Activated T-helper 2 cell treated with anti-CD3 and anti-CD28 coated beads, Interferon-gamma antibody, Interleukin-2, Interleukin-4, amounts not matched to agents 10 μg/mL and 5 μg/mL and 100 μg/mL, durations not matched to agents 14 hours and 24 hours and 36 hours (primary cell): ENCODE measurements at regions not wholly inside any gene's neighbourhood (a gene's known extent, or its start where the extent isn't known, plus 50 kb on each side); places are given as distances from the start of the nearest gene placed in this dataset.

ENCODE experiments used
- DNase-seq: peaks from one replicate; pipeline ENCODE4 v3.0.0; 2021; ENCODE audit warnings: low spot score
- H3K27ac Mint-ChIP-seq: one replicate; pipeline ENCODE4 v1.8.0; 2021; ENCODE audit warnings: mixed read lengths
- H3K27me3 Mint-ChIP-seq: one replicate; pipeline ENCODE4 v1.8.0; 2021; ENCODE audit warnings: low read depth, mixed read lengths
- H3K36me3 Mint-ChIP-seq: one replicate; pipeline ENCODE4 v1.8.0; 2021; ENCODE audit warnings: low read depth, mixed read lengths
- H3K4me1 Mint-ChIP-seq: one replicate; pipeline ENCODE4 v1.8.0; 2021; ENCODE audit warnings: low read depth, mixed read lengths
- H3K4me3 Mint-ChIP-seq: one replicate; pipeline ENCODE4 v1.8.0; 2021; ENCODE audit warnings: low read depth, mild to moderate bottlenecking, moderate library complexity, mixed read lengths
- H3K9me3 Mint-ChIP-seq: one replicate; pipeline ENCODE4 v1.8.0; 2021; ENCODE audit warnings: mixed read lengths
- intact Hi-C: fragments of 100-400 bp; cut with micrococcal nuclease; formaldehyde crosslinking; loops from one replicate; pipeline ENCODE4 v1.15.1; 2023

DNA sequence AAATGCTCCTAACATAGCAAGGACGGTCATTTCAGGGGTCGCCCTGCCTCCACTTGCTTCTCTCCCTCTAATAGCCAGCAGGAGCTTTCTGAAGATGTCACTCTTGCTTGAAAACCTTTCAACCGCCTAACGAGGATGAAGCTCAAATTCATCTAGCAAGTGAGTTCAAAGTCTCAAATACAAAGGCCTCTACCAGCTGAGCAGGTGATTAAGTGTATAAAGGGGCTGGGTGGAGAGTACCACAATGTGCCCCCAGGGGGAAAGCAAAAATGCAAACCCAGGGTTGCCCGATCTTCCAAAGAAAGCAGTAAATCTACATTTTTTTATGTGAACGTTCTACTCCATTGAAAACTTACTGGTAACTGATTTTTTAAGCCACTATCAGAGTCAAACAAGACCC, 50.4 kb upstream of the GRIP2 start:
- Mint-ChIP-seq H3K27ac (no peak overlapping the region), H3K4me1 (no peaks in the 10 kb centered on the region), H3K4me3 (no peak overlapping the region), H3K27me3 (peaks cover 7% of the 10 kb centered on the region), H3K9me3 (no peaks in the 10 kb centered on the region), H3K36me3 (no peaks in the 10 kb centered on the region)
- intact Hi-C loops, result no loop called here
- no peak for DNase-seq

DNA sequence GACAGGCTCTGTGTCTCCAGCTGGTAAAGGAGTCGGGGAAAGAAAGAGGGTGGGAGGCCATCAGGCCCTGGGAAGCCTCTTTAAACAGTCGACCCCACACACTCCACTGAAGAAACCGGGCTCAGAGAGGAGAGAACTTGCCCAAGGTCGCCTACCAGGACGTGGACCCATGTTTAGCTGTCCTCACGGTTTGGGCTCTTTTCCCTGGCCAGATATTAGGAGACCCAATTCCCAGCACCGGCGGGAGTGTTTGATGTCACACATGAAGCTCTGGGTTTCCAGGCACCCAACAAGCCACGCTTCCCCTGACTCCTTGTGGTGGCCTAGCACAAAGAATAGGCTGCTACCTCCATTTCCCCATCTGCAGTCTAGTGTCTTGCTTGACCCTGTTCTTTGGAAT, 52.2 kb upstream of the GRIP2 start:
- H3K9me3 Mint-ChIP-seq, result no peaks in the 10 kb centered on the region
- DNase-seq, result no peak
- intact Hi-C loops, result no loop called here
- peaks cover 8% of the 10 kb centered on the region for H3K27me3 Mint-ChIP-seq
- no peaks in the 10 kb centered on the region for H3K4me1 Mint-ChIP-seq
- no peak overlapping the region for H3K27ac Mint-ChIP-seq
- H3K4me3 Mint-ChIP-seq, result no peak overlapping the region
- no peaks in the 10 kb centered on the region for H3K36me3 Mint-ChIP-seq

DNA sequence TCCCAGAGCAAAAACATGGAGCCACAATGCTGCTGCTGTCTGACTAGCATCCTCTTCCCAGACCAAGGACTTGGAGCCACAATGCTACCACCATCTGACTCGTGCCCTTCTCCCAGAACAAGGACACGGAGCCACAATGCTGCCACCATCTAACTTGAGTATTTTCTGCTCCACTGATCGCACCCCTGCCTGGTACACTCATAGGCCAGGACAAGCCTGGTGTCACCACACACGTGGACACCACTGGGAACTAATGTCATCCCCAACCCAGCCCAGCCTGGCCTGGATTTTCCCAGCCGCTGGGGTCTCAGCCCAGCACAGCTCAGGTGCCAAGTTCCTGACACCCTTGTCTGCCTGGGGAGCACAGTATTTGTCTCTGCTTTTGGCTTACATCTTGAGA, 52.7 kb upstream of the GRIP2 start:
- Mint-ChIP-seq H3K36me3 (no peaks in the 10 kb centered on the region), H3K27me3 (peaks cover 8% of the 10 kb centered on the region), H3K27ac (no peak overlapping the region), H3K9me3 (no peaks in the 10 kb centered on the region), H3K4me1 (no peaks in the 10 kb centered on the region), H3K4me3 (no peak overlapping the region)
- intact Hi-C loops, result no loop called here
- no peak for DNase-seq

DNA sequence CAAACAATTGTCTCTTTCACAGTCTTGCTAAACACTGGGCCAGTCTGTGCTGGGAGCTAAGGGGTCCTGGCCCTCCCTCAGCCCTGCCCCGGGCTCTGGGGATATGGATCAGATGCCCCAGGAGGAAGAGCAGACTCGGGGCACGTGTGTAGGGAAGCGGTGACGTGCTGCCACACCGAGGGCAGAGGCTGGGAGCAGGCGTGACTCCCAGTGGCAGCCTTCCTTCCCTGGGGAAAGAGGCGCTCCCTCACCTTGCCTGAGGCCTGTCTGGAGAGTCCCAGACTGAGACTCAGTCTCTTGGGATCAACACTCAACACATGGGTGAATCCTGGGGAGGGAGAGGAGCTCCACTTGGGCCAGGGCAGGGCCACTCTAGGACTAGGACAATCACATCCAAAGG, 54.1 kb upstream of the GRIP2 start:
- DNase-seq, result no peak
- Mint-ChIP-seq H3K36me3 (no peaks in the 10 kb centered on the region), H3K27me3 (peaks cover 14% of the 10 kb centered on the region), H3K4me3 (no peak overlapping the region), H3K27ac (no peak overlapping the region), H3K4me1 (no peaks in the 10 kb centered on the region), H3K9me3 (no peaks in the 10 kb centered on the region)
- intact Hi-C loops, result no loop called here

DNA sequence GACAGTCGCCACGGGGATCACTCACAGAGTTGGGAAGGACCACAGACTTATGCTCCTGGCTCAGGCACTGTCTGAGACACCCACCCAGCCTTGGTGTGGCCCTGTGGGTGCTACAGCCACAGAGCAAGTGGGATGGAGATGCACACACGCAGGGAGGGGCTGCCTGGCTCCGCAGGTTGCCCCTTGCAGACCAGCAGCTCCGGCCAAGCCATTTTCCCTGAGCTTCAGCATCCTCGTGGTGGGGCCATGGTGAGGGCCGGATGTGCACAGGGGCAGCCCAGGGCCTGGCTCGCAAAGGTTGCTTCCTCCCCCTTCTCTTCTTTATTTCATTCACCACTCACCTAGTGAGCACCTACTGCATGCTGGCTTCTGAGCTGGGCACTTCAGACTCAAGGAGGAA, 55.4 kb upstream of the GRIP2 start:
- peaks cover 18% of the 10 kb centered on the region for H3K27me3 Mint-ChIP-seq
- no peak overlapping the region for H3K4me3 Mint-ChIP-seq
- DNase-seq, result no peak
- H3K27ac Mint-ChIP-seq, result no peak overlapping the region
- intact Hi-C loops, result no loop called here
- no peaks in the 10 kb centered on the region for H3K4me1 Mint-ChIP-seq
- no peaks in the 10 kb centered on the region for H3K9me3 Mint-ChIP-seq
- H3K36me3 Mint-ChIP-seq, result no peaks in the 10 kb centered on the region

DNA sequence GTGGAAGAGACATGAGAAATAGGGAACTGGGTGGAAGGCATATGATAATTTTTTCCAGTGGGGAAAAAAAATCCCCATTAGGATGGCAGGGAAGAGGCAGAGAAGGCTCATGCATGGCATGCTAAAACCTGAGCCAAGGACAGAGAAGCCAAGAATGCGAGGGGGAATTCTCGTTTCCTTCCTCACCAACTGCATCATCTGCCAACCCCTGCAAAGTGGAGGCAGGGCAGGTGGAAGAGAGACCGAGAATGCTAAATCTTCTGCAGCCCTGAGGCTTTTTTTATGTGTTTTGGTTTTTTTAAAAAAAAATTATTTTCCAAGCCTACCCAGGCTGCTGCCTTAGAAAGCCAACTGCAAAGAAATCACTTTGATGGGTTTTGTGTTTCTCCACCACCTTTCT, 54.3 kb upstream of the CCDC174 start:
- H3K27ac Mint-ChIP-seq, result no peak overlapping the region
- peaks cover 29% of the 10 kb centered on the region for H3K27me3 Mint-ChIP-seq
- intact Hi-C loops, result no loop called here
- H3K4me1 Mint-ChIP-seq, result no peaks in the 10 kb centered on the region
- DNase-seq, result no peak
- no peak overlapping the region for H3K4me3 Mint-ChIP-seq
- no peaks in the 10 kb centered on the region for H3K36me3 Mint-ChIP-seq
- H3K9me3 Mint-ChIP-seq, result no peaks in the 10 kb centered on the region

DNA sequence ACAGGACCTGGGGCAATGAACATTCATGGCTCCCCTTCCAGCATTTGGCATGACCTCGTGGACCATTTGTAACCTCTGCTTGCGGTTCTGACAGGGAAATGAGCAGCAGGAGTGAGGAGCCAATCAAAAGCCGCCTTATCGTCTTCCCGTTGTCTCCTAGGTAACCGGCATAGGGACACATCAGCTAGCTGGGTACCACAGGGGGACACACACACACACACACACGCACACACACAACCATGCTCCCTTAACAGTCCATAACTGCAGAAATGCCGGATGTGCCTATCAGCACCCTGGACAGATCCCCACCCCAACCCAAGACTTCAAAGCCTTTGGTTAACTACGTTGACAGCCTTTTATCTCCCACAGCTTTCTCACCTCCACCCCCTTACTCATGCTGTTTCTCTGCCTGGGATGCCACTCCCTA, 53.4 kb upstream of the CCDC174 start:
- Mint-ChIP-seq H3K4me1 (no peaks in the 10 kb centered on the region), H3K4me3 (no peak overlapping the region), H3K27me3 (peaks cover 29% of the 10 kb centered on the region), H3K9me3 (no peaks in the 10 kb centered on the region), H3K27ac (no peak overlapping the region), H3K36me3 (no peaks in the 10 kb centered on the region)
- peak; percentile 38 for DNase-seq
- intact Hi-C loops, result no loop called here

DNA sequence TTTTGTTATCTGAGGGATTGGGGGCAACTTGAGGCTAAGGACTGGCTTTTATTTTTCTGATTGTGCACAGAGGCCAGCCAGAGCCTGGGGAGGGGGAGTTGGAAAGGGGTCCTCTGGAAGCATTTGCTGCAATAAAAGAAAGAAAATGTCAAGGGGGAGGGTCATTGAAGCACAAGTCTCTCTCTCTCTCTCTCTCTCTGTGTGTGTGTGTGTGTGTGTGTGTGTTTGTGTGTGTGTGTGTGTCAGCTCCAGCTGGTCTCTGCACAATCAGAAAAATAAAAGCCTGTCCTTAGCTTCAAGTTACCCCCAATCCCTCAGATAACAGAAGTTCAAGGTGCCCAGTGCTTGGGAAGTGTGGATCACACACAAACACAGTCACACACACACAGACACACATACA, 52.1 kb upstream of the CCDC174 start:
- Mint-ChIP-seq H3K36me3 (no peaks in the 10 kb centered on the region), H3K27ac (no peak overlapping the region), H3K4me1 (no peaks in the 10 kb centered on the region), H3K4me3 (no peak overlapping the region), H3K27me3 (peaks cover 39% of the 10 kb centered on the region), H3K9me3 (no peaks in the 10 kb centered on the region)
- no peak for DNase-seq
- intact Hi-C loops, result no loop called here

DNA sequence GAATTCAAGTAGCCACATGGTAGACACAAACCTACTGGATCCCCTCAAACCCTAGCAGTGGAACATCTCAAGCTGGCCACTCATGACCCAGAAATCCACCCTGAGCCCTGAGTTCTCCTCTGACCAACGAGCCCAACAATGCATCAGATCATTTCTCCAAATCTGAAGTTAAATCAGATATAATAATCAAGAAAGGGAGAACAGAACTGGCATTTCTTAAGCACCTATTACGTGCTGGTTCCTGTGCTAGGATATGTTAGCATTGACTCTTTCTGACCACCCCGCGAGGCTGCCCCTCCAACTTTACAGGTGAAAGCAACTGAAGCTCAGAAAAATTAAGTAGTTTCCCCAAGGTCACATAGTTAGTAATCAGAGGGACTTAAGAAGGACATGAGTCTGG, 51.5 kb upstream of the CCDC174 start:
- no peaks in the 10 kb centered on the region for H3K4me1 Mint-ChIP-seq
- no peaks in the 10 kb centered on the region for H3K36me3 Mint-ChIP-seq
- intact Hi-C loops, result no loop called here
- DNase-seq, result no peak
- no peaks in the 10 kb centered on the region for H3K9me3 Mint-ChIP-seq
- H3K27me3 Mint-ChIP-seq, result peaks cover 45% of the 10 kb centered on the region
- H3K27ac Mint-ChIP-seq, result no peak overlapping the region
- H3K4me3 Mint-ChIP-seq, result no peak overlapping the region

DNA sequence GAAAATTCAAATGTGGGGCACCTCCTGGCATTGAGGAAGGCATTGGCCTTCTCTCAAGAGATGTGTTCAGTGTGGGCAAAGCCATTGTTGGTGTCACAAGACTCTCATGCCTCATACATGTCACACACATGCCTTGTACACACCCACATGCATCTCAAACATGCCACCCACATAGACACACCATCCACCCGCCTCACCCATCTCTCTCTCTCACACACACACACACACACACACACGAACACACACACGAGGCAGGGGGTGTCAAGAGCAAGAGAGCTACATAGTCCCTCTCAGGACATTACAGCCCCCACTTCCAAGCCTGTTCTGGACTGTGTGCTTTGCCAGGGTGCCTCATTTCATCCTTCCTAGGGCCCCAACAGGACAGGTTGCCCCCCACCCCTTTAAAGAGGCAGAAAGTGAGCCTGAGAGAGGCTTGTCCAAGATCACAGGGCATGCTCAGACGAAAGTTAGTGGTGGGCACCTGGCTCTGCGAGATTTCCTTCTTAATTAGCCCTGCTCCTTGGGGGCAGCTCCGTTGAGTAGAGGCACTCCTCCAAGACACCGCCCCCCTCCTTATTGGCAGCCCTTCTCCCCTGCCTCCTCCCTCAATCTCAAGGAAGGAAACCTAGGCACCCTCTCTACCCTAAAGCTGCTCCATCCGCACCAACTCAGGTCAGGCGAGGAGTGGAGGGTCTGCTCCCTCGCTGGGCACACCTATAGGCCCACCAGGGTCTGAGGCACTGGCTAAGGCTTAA, 50.5 kb upstream of the CCDC174 start:
- Mint-ChIP-seq H3K27me3 (peaks cover 52% of the 10 kb centered on the region), H3K9me3 (no peaks in the 10 kb centered on the region), H3K27ac (no peak overlapping the region), H3K4me1 (no peaks in the 10 kb centered on the region), H3K4me3 (no peak overlapping the region), H3K36me3 (no peaks in the 10 kb centered on the region)
- intact Hi-C loops, result no loop called here
- no peak for DNase-seq

DNA sequence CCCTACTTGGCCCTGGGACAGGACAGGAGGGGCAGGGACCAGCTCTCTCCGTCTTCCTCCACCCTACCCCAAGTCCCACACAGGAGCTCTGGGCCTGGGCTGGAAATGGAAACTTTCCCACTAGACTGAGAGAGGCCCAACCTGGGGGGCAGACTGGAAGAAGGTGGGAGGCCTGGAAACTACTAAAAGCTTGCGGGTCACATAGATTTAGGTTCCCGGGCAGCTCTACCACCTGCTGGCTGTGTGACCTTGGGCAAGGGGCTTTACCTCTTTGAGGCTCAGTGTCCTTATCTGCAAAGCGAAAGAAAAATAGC, 49.9 kb upstream of the CCDC174 start:
- H3K9me3 Mint-ChIP-seq, result no peaks in the 10 kb centered on the region
- H3K36me3 Mint-ChIP-seq, result no peaks in the 10 kb centered on the region

More for the DNA sequence above, 49.9 kb upstream of the CCDC174 start:
- no peak overlapping the region for H3K27ac Mint-ChIP-seq
- H3K4me1 Mint-ChIP-seq, result no peaks in the 10 kb centered on the region
- no peak for DNase-seq
- intact Hi-C loops, result no loop called here
- H3K4me3 Mint-ChIP-seq, result no peak overlapping the region
- H3K27me3 Mint-ChIP-seq, result peaks cover 54% of the 10 kb centered on the region
